ENCODE measurements at regions not wholly inside any gene's neighbourhood (a gene's known extent, or its start where the extent isn't known, plus 50 kb on each side); places are given as distances from the start of the nearest gene placed in this dataset.

DNA sequence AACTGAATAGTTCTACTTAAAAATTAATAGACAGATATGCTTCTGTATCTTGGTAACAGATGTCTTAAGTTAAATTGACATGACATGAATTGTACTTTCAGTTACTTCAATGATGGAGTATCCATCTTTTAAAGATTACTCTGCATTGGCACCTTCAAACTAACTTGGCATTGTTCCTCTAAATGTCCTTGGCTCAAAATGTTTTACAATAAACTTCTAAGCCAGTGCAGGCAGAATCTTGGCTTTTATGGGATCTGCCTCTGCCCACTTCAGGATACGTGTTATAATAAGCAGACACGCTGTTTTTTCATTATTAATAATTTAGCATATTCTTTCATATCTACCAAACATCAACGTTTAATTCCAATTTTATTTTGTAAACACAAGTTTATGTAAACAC is 873.4 kb upstream of the ADAMTS5 start:
- ATAC-seq (ENCODE audit: insufficient number of reproducible peaks, low FRiP score, low read depth): no peak
- no peaks in the 10 kb centered on the region for H3K27me3 ChIP-seq (replicated peaks; ENCODE audit: insufficient read depth)
- no peak overlapping the region for H3K4me3 ChIP-seq
- no peaks in the 10 kb centered on the region for H3K9me3 ChIP-seq
- no peak overlapping the region for H3K27ac ChIP-seq
- no peaks in the 10 kb centered on the region for H3K36me3 ChIP-seq
- no peak for DNase-seq (ENCODE audit: low spot score)
- peaks cover 7 to 33% of the 10 kb centered on the region in 2 donors for H3K4me1 ChIP-seq (ENCODE audit: control insufficient read depth in 1 of 2, low read depth in 2 of 2)
- TF ChIP-seq, protein P1, sequence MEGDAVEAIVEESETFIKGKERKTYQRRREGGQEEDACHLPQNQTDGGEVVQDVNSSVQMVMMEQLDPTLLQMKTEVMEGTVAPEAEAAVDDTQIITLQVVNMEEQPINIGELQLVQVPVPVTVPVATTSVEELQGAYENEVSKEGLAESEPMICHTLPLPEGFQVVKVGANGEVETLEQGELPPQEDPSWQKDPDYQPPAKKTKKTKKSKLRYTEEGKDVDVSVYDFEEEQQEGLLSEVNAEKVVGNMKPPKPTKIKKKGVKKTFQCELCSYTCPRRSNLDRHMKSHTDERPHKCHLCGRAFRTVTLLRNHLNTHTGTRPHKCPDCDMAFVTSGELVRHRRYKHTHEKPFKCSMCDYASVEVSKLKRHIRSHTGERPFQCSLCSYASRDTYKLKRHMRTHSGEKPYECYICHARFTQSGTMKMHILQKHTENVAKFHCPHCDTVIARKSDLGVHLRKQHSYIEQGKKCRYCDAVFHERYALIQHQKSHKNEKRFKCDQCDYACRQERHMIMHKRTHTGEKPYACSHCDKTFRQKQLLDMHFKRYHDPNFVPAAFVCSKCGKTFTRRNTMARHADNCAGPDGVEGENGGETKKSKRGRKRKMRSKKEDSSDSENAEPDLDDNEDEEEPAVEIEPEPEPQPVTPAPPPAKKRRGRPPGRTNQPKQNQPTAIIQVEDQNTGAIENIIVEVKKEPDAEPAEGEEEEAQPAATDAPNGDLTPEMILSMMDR (IDR thresholded peaks at IDR 0.05): no peak

DNA sequence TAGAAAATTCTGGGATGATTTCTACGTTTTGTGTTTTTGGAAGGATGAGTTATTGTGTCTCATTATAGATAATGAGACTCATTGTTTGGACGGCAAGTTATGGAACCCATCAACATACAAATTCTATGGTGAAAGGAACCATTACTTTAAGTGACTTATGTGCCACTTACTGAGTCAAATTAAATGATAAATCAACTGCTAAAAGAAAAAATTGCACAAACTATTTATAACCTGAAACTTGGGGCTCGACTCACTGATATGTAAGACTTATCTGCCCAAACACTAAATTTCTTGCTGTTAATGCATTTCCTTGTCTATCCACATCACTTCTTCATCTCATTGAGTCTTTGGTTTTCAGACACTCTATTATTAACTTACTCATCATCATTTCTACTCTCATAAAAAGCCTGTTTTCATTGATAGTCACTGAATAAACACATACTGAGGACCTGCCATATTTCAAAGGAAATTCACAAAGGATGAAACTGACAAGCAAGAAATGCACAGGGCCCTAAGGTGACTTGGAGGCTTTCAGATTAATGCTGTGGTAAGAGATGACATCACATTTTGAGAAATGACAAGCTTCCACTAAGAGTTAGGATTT is 872.7 kb upstream of the ADAMTS5 start:
- Histone ChIP-seq H3K36me3 (no peaks in the 10 kb centered on the region), H3K9me3 (no peaks in the 10 kb centered on the region), H3K4me1 (ENCODE audit: control insufficient read depth in 1 of 2, low read depth in 2 of 2) (peaks cover 7 to 33% of the 10 kb centered on the region in 2 donors), H3K4me3 (no peak overlapping the region), H3K27me3 (replicated peaks; ENCODE audit: insufficient read depth) (no peaks in the 10 kb centered on the region), H3K27ac (no peak overlapping the region)
- DNase-seq (ENCODE audit: low spot score) (no peak), ATAC-seq (ENCODE audit: insufficient number of reproducible peaks, low FRiP score, low read depth) (no peak)
- TF ChIP-seq, protein P1 (IDR thresholded peaks at IDR 0.05): no peak

DNA sequence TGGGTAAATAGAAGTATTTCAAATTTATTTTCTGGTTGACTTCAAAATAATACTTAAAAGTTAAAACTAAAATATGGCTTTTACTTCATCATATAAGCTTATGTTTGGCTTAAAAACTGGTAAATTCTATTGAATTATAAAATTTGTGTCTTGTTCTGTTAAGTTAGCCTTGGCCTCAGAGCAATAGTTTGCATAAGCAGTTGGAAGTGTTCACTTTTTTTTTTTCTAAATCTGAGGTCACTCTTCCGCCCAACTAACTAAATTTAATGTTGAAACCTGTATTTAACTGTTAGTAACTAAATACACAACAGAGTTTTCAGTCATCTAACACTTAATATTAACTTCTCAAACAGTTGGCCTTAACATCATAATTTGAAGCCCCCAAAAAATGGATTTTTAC is 871.7 kb upstream of the ADAMTS5 start:
- Histone ChIP-seq H3K4me1 (ENCODE audit: control insufficient read depth in 1 of 2, low read depth in 2 of 2) (peaks cover 7 to 33% of the 10 kb centered on the region in 2 donors), H3K27me3 (replicated peaks; ENCODE audit: insufficient read depth) (no peaks in the 10 kb centered on the region), H3K4me3 (no peak overlapping the region), H3K27ac (no peak overlapping the region), H3K36me3 (no peaks in the 10 kb centered on the region), H3K9me3 (no peaks in the 10 kb centered on the region)
- DNase-seq (ENCODE audit: low spot score) (no peak), ATAC-seq (ENCODE audit: insufficient number of reproducible peaks, low FRiP score, low read depth) (no peak)
- TF ChIP-seq, protein P1 (IDR thresholded peaks at IDR 0.05): no peak

DNA sequence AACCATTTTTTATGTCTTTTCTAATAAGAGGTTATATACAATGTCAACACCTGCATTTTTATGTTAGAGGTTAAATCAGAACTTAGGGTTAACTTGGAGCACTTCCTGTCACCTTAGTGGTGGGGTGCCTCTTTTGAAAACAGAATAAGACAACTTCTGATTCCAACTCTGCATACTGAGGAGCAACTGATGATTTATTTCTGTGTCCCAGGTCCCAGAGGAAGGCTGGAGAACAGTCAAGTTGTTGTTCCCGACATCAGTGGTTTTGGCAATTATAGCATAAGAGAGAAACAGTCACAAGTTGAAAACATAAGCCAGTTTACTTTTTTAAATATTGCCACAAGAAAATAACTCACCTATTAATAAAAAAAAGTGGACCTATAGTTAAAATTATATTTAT is 871.0 kb upstream of the ADAMTS5 start:
- H3K36me3 ChIP-seq: no peaks in the 10 kb centered on the region
- no peak for ATAC-seq (ENCODE audit: insufficient number of reproducible peaks, low FRiP score, low read depth)
- H3K4me1 ChIP-seq (ENCODE audit: control insufficient read depth in 1 of 2, low read depth in 2 of 2): peaks cover 7 to 33% of the 10 kb centered on the region in 2 donors
- H3K27ac ChIP-seq: no peak overlapping the region
- TF ChIP-seq, protein P1 (IDR thresholded peaks at IDR 0.05): no peak
- H3K27me3 ChIP-seq (replicated peaks; ENCODE audit: insufficient read depth): no peaks in the 10 kb centered on the region
- no peak overlapping the region for H3K4me3 ChIP-seq
- H3K9me3 ChIP-seq: no peaks in the 10 kb centered on the region
- no peak for DNase-seq (ENCODE audit: low spot score)

DNA sequence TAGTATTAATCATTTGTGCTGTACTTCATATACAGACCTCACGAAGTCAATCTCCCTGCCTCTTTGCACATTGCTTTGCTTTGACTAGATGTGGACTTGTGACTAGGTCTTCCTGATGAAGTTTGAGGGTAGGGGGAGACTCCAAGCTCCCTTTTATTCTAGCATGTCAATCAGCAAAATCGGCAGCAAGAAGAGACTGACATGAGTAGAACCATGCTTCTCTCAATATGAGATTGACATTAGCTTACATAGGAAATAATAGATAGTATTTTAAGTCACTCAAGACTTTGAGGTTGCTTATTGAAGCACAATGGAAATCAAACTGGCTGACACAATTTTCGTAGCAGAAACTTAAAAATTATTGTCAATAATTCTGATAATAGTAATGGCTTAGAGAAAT is 866.4 kb upstream of the ADAMTS5 start:
- H3K4me1 ChIP-seq (ENCODE audit: control insufficient read depth in 1 of 2, low read depth in 2 of 2): peaks cover 0 to 21% of the 10 kb centered on the region in 2 donors
- TF ChIP-seq, protein P1 (IDR thresholded peaks at IDR 0.05): no peak
- no peak overlapping the region for H3K27ac ChIP-seq
- H3K4me3 ChIP-seq: no peak overlapping the region
- ATAC-seq (ENCODE audit: insufficient number of reproducible peaks, low FRiP score, low read depth) (no peak), DNase-seq (ENCODE audit: low spot score) (no peak)
- H3K36me3 ChIP-seq: no peaks in the 10 kb centered on the region
- no peaks in the 10 kb centered on the region for H3K9me3 ChIP-seq
- H3K27me3 ChIP-seq (replicated peaks; ENCODE audit: insufficient read depth): no peaks in the 10 kb centered on the region

All from thoracic aorta (tissue), 2 donors.